ENCODE measurements at regions not wholly inside any gene's neighbourhood (a gene's known extent, or its start where the extent isn't known, plus 50 kb on each side); places are given as distances from the start of the nearest gene placed in this dataset.

DNA sequence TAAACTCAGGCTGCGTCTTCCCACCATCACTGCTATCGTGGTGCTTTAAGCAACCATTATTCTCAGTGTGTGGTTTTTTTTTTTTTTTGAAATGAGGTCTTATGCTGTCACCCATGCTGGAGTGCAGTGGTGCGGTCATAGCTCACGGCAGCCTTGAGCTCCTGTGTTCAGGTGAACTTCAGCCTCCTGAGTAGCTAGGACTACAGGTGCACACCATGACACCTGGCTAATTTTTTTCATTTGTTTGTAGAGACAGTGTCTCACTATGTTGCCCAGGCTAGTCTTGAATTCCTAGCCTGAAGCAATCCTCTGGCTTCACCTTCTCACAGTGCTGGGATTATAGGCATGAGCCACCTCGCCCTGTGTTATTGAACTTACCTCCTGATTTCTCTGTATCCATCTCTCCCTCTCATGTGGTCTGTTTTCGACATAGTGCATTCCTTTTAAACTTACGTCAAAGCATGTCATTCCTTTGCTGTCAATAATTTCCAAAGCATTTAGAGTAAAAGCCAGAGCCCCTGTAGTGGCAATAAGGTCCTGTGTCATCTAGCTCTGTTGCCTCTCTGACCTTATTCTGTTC lies 255.5 kb downstream of the SNAPC1 start:
- TF ChIP-seq, protein P1, sequence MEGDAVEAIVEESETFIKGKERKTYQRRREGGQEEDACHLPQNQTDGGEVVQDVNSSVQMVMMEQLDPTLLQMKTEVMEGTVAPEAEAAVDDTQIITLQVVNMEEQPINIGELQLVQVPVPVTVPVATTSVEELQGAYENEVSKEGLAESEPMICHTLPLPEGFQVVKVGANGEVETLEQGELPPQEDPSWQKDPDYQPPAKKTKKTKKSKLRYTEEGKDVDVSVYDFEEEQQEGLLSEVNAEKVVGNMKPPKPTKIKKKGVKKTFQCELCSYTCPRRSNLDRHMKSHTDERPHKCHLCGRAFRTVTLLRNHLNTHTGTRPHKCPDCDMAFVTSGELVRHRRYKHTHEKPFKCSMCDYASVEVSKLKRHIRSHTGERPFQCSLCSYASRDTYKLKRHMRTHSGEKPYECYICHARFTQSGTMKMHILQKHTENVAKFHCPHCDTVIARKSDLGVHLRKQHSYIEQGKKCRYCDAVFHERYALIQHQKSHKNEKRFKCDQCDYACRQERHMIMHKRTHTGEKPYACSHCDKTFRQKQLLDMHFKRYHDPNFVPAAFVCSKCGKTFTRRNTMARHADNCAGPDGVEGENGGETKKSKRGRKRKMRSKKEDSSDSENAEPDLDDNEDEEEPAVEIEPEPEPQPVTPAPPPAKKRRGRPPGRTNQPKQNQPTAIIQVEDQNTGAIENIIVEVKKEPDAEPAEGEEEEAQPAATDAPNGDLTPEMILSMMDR (IDR thresholded peaks at IDR 0.05): no peak
- Histone ChIP-seq H3K27ac (no peak overlapping the region), H3K4me3 (no peak overlapping the region), H3K36me3 (no peaks in the 10 kb centered on the region), H3K4me1 (no peaks in the 10 kb centered on the region), H3K9me3 (no peaks in the 10 kb centered on the region), H3K27me3 (no peaks in the 10 kb centered on the region)
- DNase-seq (ENCODE audit: low spot score): no peak

DNA sequence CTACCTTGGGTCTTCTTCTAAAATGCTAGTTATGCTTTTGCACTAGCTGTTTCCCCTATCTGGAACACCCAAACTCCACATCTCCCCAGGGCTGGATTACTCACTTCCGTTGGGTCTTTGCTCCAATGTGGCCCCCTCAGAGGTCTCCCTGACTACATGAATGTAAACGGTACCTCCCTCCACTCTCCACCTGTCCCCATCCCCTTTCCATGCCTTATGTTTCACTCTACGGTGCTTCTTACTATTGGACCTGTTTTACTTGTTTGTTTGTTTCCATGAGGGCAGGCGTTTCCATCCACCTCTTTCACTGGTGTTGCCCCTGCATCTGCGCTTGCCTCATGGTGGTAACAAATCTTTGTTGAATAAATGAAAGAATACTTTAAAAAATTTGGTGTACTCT lies 256.4 kb downstream of the SNAPC1 start:
- Histone ChIP-seq H3K4me1 (no peaks in the 10 kb centered on the region), H3K9me3 (no peaks in the 10 kb centered on the region), H3K36me3 (no peaks in the 10 kb centered on the region), H3K27ac (no peak overlapping the region), H3K4me3 (no peak overlapping the region), H3K27me3 (no peaks in the 10 kb centered on the region)
- TF ChIP-seq, protein P1 (IDR thresholded peaks at IDR 0.05): no peak
- DNase-seq (ENCODE audit: low spot score): no peak

DNA sequence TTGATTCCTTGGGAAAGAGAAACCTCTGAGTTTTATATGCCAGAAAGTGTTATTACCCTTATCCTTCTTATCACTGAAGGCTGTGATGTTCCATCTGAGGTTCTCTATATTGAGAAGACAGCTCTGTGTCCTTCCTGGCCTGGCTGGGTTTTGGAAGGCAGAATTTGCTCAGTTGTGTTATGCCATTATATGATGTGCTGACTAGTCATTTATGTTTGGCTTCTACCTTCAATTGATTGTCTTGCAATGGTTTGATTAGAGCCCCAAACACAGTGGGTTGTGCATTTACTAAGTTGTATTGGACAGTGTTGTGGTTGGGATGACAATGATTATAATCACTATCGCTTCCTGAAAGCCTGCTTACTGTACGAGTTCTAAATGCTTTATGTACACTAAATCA lies 265.7 kb downstream of the SNAPC1 start:
- no peak overlapping the region for H3K4me3 ChIP-seq
- H3K36me3 ChIP-seq: no peaks in the 10 kb centered on the region
- no peaks in the 10 kb centered on the region for H3K4me1 ChIP-seq
- H3K27ac ChIP-seq: no peak overlapping the region
- TF ChIP-seq, protein P1 (IDR thresholded peaks at IDR 0.05): no peak
- no peaks in the 10 kb centered on the region for H3K9me3 ChIP-seq
- DNase-seq (ENCODE audit: low spot score): no peak
- H3K27me3 ChIP-seq: no peaks in the 10 kb centered on the region

DNA sequence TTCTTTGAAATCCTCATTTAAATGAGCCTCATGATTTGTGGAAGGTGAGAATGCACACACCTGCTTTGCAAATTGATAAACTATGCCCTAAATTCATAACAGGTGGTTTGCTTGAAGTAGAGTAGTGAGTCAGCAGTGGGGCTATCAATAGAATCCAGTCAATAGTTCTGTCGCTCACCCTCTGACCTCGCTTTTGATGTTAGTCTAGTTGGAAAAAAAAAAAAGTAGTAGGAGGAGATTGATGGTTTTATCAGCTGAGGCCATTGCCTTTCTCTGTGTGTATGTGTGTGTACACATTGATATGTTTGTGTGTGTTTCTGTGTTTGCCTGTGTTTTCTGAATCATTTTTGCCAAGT lies 267.3 kb downstream of the SNAPC1 start:
- H3K4me3 ChIP-seq: no peak overlapping the region
- TF ChIP-seq, protein P1 (IDR thresholded peaks at IDR 0.05): no peak
- H3K9me3 ChIP-seq: no peaks in the 10 kb centered on the region
- H3K27me3 ChIP-seq: no peaks in the 10 kb centered on the region
- DNase-seq (ENCODE audit: low spot score): no peak
- no peaks in the 10 kb centered on the region for H3K4me1 ChIP-seq
- no peak overlapping the region for H3K27ac ChIP-seq
- no peaks in the 10 kb centered on the region for H3K36me3 ChIP-seq

DNA sequence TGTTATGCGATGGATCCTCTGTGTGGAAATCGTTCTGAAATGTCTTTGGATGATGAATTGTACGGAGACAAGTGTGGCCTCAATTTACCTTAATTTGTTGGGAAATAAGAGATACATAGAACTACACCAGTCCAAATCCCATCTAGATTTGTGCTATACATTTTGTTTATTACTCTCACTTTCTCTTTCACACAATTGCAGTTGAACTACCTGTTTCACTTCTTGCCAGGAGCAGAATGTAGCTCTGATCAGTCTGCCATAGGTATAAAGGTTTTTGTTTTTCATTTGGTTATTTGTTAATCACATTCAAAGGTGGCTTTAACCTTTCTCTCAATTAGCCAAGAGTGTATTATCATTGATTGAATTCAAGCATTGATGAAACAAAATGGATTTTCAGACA lies 268.2 kb downstream of the SNAPC1 start:
- Histone ChIP-seq H3K27ac (no peak overlapping the region), H3K4me3 (no peak overlapping the region), H3K4me1 (no peaks in the 10 kb centered on the region), H3K27me3 (no peaks in the 10 kb centered on the region), H3K36me3 (no peaks in the 10 kb centered on the region), H3K9me3 (no peaks in the 10 kb centered on the region)
- no peak for DNase-seq (ENCODE audit: low spot score)
- TF ChIP-seq, protein P1 (IDR thresholded peaks at IDR 0.05): no peak

DNA sequence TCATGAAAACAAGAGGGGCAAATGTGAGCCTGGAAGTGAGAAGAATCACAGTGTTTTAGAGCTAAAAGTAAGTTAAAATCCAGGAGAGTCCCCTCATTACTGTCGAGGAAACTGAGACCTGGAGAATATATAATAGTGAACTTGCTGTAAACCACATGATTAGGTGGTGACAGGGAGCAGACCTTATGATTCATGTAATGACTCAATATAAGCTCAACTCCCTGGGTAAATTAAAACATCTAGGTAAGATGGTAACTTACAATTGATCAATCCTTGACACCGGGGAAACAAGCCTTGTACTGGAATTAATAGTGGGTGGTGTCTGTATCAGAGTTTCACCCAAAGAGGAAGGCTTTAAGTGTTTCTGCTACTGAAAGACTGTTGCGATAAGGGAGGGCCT lies 269.3 kb downstream of the SNAPC1 start:
- no peak for DNase-seq (ENCODE audit: low spot score)
- Histone ChIP-seq H3K27me3 (no peaks in the 10 kb centered on the region), H3K27ac (no peak overlapping the region), H3K4me1 (no peaks in the 10 kb centered on the region), H3K9me3 (no peaks in the 10 kb centered on the region), H3K4me3 (no peak overlapping the region), H3K36me3 (no peaks in the 10 kb centered on the region)
- TF ChIP-seq, protein P1 (IDR thresholded peaks at IDR 0.05): no peak
